Activated naive CD4-positive, alpha-beta T cell treated with anti-CD3 and anti-CD28 coated beads, Interleukin-2, amount 50 U/mL, for 72 hours (primary cell): ENCODE measurements at regions not wholly inside any gene's neighbourhood (a gene's known extent, or its start where the extent isn't known, plus 50 kb on each side); places are given as distances from the start of the nearest gene placed in this dataset.

Experiments used
- ATAC-seq, 2 donors: fragments of 150-1000 bp; cut with Tn5 transposase; 2 replicates each; pipeline ENCODE4 v1.10.0; 2021; ENCODE audit warnings: mild to moderate bottlenecking in 2 of 2, moderate library complexity in 2 of 2
- DNase-seq, 2 donors: peaks; one replicate each; pipeline ENCODE4 v3.0.0; 2021 to 2022; ENCODE audit warnings: low spot score in 2 of 2
- H3K27ac Mint-ChIP-seq, 2 donors: one replicate each; pipeline ENCODE4 v1.8.0; 2022; ENCODE audit warnings: mild to moderate bottlenecking in 2 of 2, mixed read lengths in 2 of 2
- H3K36me3 Mint-ChIP-seq, 2 donors: one replicate each; pipeline ENCODE4 v1.8.0; 2022; ENCODE audit warnings: mixed read lengths in 2 of 2
- H3K9me3 Mint-ChIP-seq, 2 donors: one replicate each; pipeline ENCODE4 v1.8.0; 2022; ENCODE audit warnings: mixed read lengths in 2 of 2

DNA sequence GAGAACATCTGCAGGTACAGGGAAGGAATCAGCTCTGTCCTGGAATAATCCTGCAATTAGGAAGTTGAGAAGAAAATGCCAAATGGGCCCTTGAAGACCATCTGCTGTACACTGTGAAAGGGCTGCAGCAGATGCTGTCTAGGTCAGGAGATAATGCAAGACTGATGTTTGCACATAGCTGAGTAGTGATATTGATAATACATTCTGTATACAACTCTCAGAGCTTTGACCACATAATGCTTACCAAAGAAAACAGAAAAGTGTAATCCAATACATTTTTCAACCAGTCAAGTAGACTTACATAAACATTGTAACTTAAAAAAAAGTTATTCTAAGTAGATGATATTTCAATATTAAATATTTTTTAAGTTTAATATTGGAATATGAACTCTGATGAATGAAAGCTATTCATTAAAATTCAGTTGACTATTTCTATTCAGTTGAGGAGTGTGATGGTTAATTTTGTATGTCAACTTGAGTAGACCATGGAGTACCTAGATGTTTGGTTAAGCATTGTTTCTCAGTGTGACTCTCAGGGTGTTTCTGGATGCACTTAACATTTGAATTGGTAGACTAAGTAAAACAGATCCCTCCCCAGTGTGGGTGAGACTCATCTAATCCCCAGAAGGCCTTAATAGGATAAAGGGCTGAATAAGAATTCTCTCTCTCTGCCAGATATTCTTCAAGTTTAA lies 380.1 kb upstream of the PRR16 start:
- Mint-ChIP-seq H3K36me3 (no peaks in the 10 kb centered on the region), H3K27ac (no peak overlapping the region), H3K9me3 (no peaks in the 10 kb centered on the region)
- no peak for DNase-seq
- no peak for ATAC-seq

DNA sequence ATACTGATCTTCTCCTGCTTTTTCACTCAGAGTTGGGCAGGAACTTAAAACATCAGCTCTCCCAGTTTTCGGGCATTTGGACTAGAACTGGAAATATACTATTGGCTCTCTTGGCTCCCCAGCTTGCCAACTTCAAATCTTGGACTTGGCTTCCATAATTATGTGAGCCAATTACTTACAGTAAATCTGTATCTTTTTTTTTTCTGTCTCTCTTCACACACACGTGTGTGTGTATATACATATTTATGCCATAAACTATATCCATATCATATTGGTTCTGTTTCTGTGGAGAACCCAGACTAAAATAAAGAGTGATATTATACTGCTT lies 379.6 kb upstream of the PRR16 start:
- Mint-ChIP-seq H3K36me3 (no peaks in the 10 kb centered on the region), H3K9me3 (no peaks in the 10 kb centered on the region), H3K27ac (no peak overlapping the region)
- DNase-seq = no peak
- no peak for ATAC-seq

DNA sequence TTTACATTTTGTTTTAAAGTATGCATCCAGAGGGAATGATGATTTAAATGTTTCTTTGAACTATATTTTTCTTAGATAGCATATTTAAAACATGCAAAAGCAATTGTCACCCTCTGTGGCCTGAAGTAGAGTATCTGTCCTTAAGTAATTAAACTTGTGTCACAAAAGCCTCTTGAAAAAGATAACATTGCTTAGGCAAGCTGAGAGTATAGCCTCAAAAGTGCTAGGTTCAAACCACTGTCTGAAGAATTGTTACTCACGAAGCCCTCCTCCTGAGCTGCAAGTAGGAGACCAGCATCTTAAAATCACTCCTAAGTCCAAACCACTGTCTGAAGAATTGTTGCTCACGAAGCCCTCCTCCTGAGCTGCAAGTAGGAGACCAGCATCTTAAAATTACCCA lies 378.0 kb upstream of the PRR16 start:
- H3K9me3 Mint-ChIP-seq = no peaks in the 10 kb centered on the region
- H3K27ac Mint-ChIP-seq = no peak overlapping the region
- ATAC-seq (no peak), DNase-seq (no peak)
- no peaks in the 10 kb centered on the region for H3K36me3 Mint-ChIP-seq

DNA sequence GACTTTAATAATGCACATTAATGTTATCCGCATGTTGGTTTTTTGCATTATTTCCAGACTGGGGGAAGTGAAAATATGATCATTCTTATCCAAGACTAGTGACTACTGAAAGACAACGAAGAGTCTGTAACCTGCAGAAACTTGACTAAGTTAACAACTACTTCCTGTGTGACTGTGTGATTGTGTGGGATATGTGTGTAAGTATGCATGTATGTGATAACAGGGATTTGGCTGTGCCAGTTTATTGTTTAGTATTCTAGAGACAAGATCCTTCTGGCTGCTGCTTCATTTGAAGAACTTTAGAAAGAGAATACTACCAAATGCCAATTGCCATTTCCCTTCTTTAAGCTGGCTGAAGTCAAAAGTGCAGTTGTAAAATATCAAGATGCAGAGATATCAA lies 375.7 kb upstream of the PRR16 start:
- no peaks in the 10 kb centered on the region for H3K36me3 Mint-ChIP-seq
- H3K27ac Mint-ChIP-seq = no peak overlapping the region
- ATAC-seq (no peak), DNase-seq (no peak)
- H3K9me3 Mint-ChIP-seq = no peaks in the 10 kb centered on the region

DNA sequence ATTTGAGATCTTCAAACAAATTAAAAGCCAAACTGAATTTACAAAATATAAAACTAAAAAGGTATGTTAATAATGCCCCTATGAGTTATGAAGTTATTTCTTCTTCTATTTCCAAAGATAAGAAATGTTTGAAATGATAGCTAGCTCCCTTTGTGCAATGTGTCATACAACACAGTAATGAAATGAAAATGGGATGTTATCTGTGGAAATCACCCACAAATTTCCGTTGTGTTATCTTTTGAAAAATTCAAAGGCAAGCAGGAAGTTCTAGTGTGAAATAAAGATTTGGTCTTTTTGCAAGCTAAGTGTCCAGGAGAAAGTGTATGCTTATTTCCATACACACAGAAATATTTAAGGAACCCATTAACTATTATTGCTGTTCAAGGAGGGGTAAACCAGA lies 375.3 kb upstream of the PRR16 start:
- H3K27ac Mint-ChIP-seq = no peak overlapping the region
- ATAC-seq (no peak), DNase-seq (no peak)
- no peaks in the 10 kb centered on the region for H3K9me3 Mint-ChIP-seq
- H3K36me3 Mint-ChIP-seq = no peaks in the 10 kb centered on the region

DNA sequence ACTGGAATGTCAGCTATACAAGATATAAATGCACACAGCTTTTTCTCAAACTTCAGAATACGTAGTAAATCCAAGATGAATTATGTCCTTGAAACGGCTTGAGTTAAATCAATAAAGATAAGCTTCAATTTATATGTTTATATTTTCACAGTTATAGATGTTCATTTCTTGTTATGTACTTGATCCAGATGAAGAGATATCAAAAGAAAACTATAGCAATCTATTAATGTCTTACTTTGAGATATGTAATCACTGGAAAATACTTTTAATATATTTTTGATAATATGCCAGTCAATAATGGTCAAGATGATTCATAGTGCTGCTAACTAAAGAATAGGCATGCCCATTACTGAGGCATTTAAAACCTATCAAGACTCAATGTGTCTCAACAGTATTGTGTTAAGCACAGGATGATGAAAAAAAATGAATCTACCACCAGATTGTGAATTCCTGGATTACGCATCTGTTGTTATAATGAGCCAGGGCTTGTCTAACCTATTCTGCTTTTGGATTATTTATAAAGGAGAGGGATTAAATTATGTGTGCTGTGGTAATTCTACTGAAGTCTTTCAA lies 372.6 kb upstream of the PRR16 start:
- ATAC-seq = no peak
- Mint-ChIP-seq H3K36me3 (no peaks in the 10 kb centered on the region), H3K27ac (no peak overlapping the region), H3K9me3 (no peaks in the 10 kb centered on the region)
- DNase-seq = no peak

DNA sequence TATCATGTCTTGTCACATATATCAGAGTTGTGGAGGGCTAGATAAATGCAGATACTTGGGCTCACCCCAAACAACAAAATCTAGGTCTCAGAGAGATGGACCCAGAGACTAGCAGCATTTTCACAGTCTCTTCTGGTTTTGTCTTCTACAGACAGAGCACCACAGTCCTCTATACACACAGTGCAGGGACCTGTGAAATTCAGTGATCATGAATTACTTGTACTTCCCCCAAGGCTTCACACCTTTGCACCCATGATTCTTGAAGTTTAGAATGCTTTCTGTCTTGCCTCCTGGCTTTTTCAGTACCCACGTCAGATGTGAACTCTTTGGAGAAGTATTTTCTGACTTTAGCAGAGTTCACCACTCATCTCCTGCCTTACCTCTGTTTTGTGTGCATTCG lies 371.5 kb upstream of the PRR16 start:
- ATAC-seq (no peak), DNase-seq (no peak)
- Mint-ChIP-seq H3K9me3 (no peaks in the 10 kb centered on the region), H3K27ac (no peak overlapping the region), H3K36me3 (no peaks in the 10 kb centered on the region)

DNA sequence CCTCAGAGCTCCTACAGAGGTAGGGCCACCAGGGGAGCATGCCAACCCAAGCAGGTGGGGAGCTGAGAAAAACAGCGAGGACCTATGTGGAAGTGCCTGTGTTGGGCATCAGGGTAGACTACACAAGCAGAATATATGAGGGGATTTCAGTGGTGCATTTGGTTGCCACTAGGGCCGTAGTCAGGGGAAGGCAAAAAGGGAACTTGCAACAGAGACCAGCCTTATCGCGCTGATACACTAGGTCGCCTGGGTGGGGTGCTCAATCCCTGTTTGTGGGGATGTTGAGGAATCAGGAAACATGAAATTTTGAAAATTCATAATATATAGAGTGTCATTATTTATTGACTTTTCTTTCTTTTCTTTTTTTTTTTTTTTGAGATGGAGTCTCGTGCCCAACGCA lies 370.9 kb upstream of the PRR16 start:
- Mint-ChIP-seq H3K36me3 (no peaks in the 10 kb centered on the region), H3K27ac (no peak overlapping the region), H3K9me3 (no peaks in the 10 kb centered on the region)
- ATAC-seq (no peak), DNase-seq (no peak)

DNA sequence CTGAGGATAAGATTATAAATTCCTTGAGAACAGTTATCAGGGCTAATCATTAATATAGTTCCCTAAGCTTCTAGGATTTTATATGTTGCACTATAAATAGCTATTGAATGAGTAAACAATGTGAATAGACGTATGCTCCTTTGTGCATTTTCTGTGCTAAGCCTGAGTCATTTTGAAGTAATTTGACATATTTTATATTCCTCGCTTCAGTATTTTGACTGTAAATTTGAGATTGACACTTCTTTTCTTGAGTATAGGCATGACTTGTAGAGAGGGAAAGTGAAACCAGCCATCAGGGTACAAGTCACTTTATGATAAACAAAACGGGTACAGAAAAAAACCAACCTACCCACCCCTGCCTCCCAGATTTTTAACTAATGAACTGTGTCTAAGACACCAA lies 367.7 kb upstream of the PRR16 start:
- no peaks in the 10 kb centered on the region for H3K9me3 Mint-ChIP-seq
- no peak for ATAC-seq
- no peak overlapping the region for H3K27ac Mint-ChIP-seq
- no peak for DNase-seq
- H3K36me3 Mint-ChIP-seq = no peaks in the 10 kb centered on the region

DNA sequence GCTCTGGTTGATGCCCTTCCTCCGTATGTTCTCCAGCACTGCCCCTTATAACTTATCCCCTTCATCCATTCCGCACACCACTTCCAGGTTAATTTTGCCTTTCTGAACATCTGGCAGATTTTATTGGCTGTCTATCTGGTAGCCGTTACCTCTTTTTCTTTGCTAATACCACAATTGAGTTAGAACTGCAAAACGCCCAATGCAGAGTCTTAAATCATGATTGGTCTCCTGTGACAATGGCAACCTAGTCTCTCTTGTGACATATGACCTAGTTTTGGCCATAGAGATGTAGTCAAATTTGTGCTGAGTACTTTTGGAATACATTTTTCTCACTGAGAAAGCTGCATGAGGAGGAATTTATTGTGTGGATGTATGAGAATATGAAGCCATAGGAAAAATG lies 365.7 kb upstream of the PRR16 start:
- H3K27ac Mint-ChIP-seq = no peak overlapping the region
- ATAC-seq (no peak), DNase-seq (no peak)
- no peaks in the 10 kb centered on the region for H3K9me3 Mint-ChIP-seq
- H3K36me3 Mint-ChIP-seq = no peaks in the 10 kb centered on the region

DNA sequence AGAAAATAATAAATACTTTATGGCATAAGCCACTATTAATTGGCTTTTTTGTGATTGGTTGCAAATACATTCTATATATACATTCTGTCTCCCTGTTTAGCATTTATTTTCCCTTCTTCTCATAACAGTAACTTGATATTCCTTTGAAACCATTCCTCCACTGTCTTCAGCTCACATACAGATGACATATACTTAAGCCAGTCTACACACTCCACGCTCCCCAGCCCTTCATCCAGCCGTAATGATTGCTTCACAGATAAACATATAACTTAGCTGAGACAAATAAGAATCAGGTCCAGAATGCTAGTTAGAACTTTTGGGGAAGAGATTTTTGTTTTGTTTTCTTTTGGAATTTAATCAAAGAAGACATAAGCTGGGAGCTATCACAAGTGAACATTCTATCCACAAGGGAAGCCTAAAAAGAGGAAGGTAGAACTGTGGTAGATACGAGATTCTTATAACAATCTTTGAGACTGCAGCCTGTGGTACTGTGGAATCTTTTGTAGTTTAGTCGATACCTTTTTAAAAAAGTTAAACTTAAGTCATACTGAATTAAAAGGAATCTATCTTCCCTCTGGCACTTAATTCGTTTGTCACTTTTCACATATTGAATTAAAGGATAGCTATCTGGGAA lies 365.1 kb upstream of the PRR16 start:
- Mint-ChIP-seq H3K36me3 (no peaks in the 10 kb centered on the region), H3K27ac (no peak overlapping the region), H3K9me3 (no peaks in the 10 kb centered on the region)
- DNase-seq = no peak
- no peak for ATAC-seq

DNA sequence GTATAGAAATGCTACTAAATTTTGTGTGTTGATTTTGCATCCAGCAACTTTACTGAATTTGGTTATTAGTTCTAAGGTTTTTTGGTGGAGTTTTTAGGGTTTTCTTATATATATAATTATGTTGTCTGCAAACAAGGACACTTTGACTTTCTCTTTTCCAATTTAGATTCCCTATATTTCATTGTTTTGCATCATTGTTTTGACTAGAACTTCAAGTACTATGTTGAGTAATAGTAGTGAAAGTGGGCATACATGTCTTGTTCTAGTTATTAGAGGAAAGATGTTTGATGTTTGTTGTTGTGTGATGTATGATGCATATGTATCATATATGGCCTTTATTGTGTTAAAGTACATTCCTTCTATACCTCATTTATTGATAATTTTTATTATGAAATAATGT lies 362.3 kb upstream of the PRR16 start:
- Mint-ChIP-seq H3K36me3 (no peaks in the 10 kb centered on the region), H3K9me3 (no peaks in the 10 kb centered on the region), H3K27ac (no peak overlapping the region)
- no peak for DNase-seq
- ATAC-seq = no peak

DNA sequence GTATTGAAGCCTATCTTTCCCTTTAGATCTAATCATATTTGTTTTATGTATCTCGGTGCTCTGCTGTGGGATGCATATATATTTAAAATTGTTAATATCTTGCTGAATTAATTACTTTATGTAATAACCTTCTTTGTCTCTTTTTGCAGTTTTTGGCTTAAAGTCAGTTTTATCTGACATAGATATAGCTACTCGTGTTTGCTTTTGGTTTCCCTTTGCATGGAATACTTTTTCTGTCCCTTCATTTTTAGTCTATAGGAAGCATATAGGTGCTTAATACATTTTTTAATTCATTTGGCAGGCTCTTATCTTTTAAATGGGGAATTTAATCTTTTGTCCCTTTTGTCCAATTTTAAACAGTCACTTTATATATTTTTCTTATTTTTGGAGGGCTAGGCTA lies 360.6 kb upstream of the PRR16 start:
- DNase-seq (no peak), ATAC-seq (no peak)
- no peaks in the 10 kb centered on the region for H3K9me3 Mint-ChIP-seq
- no peak overlapping the region for H3K27ac Mint-ChIP-seq
- H3K36me3 Mint-ChIP-seq = no peaks in the 10 kb centered on the region

DNA sequence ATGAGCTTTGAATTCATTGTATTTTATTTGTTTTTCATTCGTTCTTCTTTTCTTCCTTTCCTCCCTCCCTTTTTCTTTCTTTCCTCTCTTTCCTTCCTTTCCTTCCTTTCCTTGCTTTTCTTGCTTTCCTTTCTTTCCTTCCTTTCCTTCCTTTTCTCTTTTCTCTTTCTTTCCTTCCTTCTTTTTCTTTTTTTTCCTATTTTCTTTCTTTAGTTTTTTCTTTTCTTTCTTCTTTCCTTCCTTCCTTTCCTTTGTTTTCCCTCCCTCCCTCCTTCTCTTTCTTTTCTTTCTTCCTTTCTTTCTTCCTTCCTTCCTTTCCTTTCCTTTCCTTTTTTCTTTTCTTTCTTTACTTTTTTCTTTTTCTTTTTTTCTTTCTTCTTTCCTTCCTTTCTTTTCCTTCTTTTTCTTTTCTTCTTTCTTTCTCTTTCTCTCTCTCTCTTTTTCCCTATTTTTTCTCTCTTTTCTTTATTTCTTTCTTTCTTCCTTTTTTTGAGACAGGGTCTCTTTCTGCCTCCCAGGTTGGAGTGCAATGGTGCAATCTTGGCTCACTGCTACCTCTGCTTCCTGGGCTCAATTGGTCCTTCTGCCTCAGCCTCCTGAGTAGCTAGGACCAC lies 357.1 kb upstream of the PRR16 start:
- H3K27ac Mint-ChIP-seq = no peak overlapping the region
- H3K9me3 Mint-ChIP-seq = peaks cover 0 to 6% of the 10 kb centered on the region in 2 donors

DNA sequence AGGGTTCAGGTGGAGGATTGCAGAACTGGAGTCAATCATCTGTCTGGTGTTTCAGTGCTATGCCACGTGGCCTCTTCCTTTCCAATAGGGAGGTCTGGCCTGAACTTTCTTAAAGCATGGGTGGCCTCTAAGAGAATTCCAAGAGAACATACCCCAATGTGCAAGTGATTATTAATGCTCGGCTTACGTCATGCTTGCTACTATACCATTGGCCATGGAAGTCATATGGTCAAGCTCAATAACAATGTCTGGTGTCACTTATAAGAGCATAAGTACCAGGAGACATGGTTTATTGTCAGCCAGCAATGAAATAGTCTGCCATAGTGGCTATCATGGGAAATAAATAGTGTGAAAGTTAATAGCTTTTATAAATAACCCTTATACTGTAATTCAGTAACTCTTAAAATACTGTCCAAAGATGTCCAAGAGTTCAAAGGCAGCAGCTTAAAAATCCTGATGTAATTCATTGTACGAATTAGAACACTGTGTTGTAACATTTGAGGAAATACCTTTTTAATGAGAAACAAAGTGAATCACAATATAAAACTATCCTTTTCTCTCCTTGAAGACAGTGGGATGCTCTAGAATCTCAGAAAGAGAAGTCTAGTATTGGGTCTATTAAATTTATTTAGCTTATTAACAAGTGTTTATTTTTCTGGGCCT lies 355.4 kb upstream of the PRR16 start:
- no peak for DNase-seq
- H3K27ac Mint-ChIP-seq = no peak overlapping the region

More for the DNA sequence above, 357.1 kb upstream of the PRR16 start:
- no peak for ATAC-seq
- no peaks in the 10 kb centered on the region for H3K36me3 Mint-ChIP-seq
- DNase-seq = no peak

DNA sequence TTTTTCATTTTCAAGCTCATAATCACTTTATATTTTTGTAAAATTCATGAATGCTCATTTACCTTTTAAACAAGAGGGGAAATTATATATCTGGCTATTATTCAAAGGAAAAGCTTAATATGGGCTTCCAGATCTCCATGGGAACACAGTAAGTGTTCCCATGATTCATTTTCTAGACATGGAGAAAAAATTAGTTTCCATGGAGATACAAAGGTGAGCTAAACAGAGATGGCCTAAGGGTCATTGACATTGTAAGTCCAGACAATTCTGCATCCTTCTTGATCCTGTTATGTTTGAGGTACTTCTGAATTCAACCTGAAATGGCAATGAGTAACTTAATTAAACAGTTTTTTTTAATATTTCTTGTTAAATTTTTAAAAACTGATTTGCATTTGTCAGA lies 341.4 kb upstream of the PRR16 start:
- Mint-ChIP-seq H3K36me3 (no peaks in the 10 kb centered on the region), H3K27ac (no peak overlapping the region), H3K9me3 (peaks cover 0 to 5% of the 10 kb centered on the region in 2 donors)
- ATAC-seq = no peak
- DNase-seq = no peak

More for the DNA sequence above, 355.4 kb upstream of the PRR16 start:
- no peaks in the 10 kb centered on the region for H3K36me3 Mint-ChIP-seq
- peaks cover 0 to 6% of the 10 kb centered on the region in 2 donors for H3K9me3 Mint-ChIP-seq
- ATAC-seq = no peak

DNA sequence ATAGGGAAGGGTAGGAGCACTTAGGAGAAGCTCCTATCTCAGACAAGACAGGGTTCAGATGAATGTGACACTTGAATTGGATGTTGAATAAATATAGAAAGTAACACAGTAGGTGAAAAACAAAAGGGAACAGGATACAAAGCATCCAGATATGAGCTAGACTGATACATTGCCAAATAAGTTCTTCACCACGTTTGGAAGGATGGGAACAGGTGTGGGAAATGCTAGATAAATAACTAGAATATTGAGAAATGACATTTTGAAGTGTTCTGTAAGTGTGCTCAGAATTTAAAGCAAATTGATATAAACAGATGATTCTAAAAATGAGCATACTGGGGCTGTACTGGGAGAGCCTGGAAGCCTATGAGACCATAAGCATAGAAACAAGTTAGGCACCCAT lies 340.1 kb upstream of the PRR16 start:
- H3K27ac Mint-ChIP-seq = no peak overlapping the region
- H3K36me3 Mint-ChIP-seq = no peaks in the 10 kb centered on the region
- DNase-seq (no peak), ATAC-seq (no peak)
- H3K9me3 Mint-ChIP-seq = peaks cover 4 to 5% of the 10 kb centered on the region in 2 donors
